Psoas muscle (tissue), 7 donors: ENCODE measurements at regions not wholly inside any gene's neighbourhood (a gene's known extent, or its start where the extent isn't known, plus 50 kb on each side); places are given as distances from the start of the nearest gene placed in this dataset.

Source experiments
- ATAC-seq, 4 donors: fragments of 200-7000 bp; cut with Tn5 transposase; one replicate each; pipeline ENCODE4 v1.9.1; 2020; ENCODE audit warnings: moderate library complexity in 3 of 4, mild to moderate bottlenecking in 2 of 4
- DNase-seq, 2 donors: peaks; one replicate each; pipeline ENCODE4 v3.0.0-alpha.2; 2020
- H3K27ac ChIP-seq: fragments of 200-600 bp; one replicate; pipeline ENCODE4 v1.8.0; 2022
- H3K27me3 ChIP-seq, 3 donors: fragments of 200-600 bp in 1 of 3; one replicate each; pipeline versions ENCODE4 v1.6.1 to v1.8.0; 2013 to 2022; ENCODE audit warnings: low read length in 2 of 3, mild to moderate bottlenecking in 2 of 3, moderate library complexity in 1 of 3; ENCODE audit not compliant: insufficient read depth in 3 of 3
- H3K36me3 ChIP-seq, 2 donors: fragments of 200-600 bp in 1 of 2; one replicate each; pipeline versions ENCODE4 v1.6.1 to v1.8.0; 2013 to 2022; ENCODE audit warnings: low read depth in 1 of 2, mild to moderate bottlenecking in 1 of 2, moderate library complexity in 1 of 2; ENCODE audit not compliant: insufficient read depth in 1 of 2
- H3K4me1 ChIP-seq: fragments of 200-600 bp; one replicate; pipeline ENCODE4 v1.8.0; 2022
- H3K4me3 ChIP-seq: fragments of 200-600 bp; one replicate; pipeline ENCODE4 v1.8.0; 2022; ENCODE audit warnings: mild to moderate bottlenecking
- H3K9me3 ChIP-seq: fragments of 200-600 bp; one replicate; pipeline ENCODE4 v1.8.0; 2022
- WGBS, 3 donors: extraction: QIAGEN DNeasy Blood & Tissue Kit; methylation state at CpG; one replicate each; pipeline versions ENCODE4 v1.1.6 to v1.1.7; 2013; 5-methylcytosine and 5-hydroxymethylcytosine counted together
- intact Hi-C, 2 donors: fragments of 100-400 bp; cut with DNase I; formaldehyde crosslinking; loops; one replicate each; pipeline versions ENCODE4 v1.11.0 to v1.14.2; 2022
- TF ChIP-seq, protein P1 (sequence below): fragments of 200-600 bp; IDR thresholded peaks from one replicate; pipeline ENCODE4 v1.8.0; 2022; ENCODE audit warnings: antibody characterized with exemption
- donor health status: healthy with polysubstance abuse.
- donor health status: DM: no; HTN: no; CAD: no; lungs with moderate emphysema.
- donor health status: Bipolar disorder and iron deficiency.
- donor health status: healthy.
- donor health status: DM: yes; HTN: yes; CAD: no.
- donor health status: DM: no; HTN: no; CAD: no.
- donor health status: DM: yes; HTN: yes; CAD: no.

DNA sequence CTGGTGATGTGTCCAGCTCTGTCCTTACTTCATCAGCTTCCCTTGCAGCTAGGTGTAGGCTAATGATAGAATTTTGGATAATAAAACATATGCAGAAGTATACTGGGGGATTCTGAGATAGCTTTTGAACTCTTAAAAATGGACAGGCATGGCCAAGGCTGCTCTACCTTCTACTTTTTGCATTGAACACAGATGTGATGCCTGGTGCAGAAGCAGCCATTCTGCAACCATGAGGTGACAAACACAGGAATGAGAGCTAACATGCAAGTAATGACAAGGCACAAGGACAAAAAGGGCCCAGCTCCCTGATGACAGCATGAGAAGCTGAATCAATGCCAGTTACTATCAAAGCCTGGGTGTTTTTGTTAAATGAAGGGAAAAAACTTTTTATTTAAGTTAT, 686.5 kb upstream of the AUTS2 start:
- TF ChIP-seq, protein P1, sequence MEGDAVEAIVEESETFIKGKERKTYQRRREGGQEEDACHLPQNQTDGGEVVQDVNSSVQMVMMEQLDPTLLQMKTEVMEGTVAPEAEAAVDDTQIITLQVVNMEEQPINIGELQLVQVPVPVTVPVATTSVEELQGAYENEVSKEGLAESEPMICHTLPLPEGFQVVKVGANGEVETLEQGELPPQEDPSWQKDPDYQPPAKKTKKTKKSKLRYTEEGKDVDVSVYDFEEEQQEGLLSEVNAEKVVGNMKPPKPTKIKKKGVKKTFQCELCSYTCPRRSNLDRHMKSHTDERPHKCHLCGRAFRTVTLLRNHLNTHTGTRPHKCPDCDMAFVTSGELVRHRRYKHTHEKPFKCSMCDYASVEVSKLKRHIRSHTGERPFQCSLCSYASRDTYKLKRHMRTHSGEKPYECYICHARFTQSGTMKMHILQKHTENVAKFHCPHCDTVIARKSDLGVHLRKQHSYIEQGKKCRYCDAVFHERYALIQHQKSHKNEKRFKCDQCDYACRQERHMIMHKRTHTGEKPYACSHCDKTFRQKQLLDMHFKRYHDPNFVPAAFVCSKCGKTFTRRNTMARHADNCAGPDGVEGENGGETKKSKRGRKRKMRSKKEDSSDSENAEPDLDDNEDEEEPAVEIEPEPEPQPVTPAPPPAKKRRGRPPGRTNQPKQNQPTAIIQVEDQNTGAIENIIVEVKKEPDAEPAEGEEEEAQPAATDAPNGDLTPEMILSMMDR = no peak
- ATAC-seq = no peak
- H3K4me3 ChIP-seq = no peak overlapping the region
- intact Hi-C loops = no loop called here
- no peaks in the 10 kb centered on the region for H3K9me3 ChIP-seq
- H3K27ac ChIP-seq = no peak overlapping the region
- peaks cover 0 to 4% (median 0%) of the 10 kb centered on the region in 3 donors for H3K27me3 ChIP-seq
- no peak for DNase-seq
- no peaks in the 10 kb centered on the region for H3K36me3 ChIP-seq
- H3K4me1 ChIP-seq = no peaks in the 10 kb centered on the region

DNA sequence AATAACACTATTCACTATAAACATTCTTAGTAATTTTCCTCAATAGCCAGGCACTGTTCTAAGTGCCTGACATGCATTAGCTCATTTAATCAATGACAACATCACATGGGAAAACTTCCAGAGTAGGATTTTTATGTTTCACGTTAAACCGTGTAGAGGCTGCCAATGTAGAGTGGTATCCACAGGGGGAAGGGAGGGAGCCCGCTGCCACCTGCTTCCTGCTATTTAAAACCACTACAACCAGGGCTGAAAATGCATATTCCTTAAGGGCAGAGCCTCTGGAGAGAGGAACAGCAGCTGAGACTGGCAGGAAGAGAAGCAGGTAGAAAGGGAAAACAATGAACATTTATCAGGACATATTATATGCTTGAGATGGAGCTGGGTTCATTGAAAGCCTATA, 684.3 kb upstream of the AUTS2 start:
- TF ChIP-seq, protein P1 = no peak
- Histone ChIP-seq H3K27ac (no peak overlapping the region), H3K4me3 (no peak overlapping the region), H3K4me1 (no peaks in the 10 kb centered on the region), H3K9me3 (no peaks in the 10 kb centered on the region), H3K27me3 (peaks cover 0 to 4% (median 0%) of the 10 kb centered on the region in 3 donors), H3K36me3 (no peaks in the 10 kb centered on the region)
- 5 to 13% (median 12%) methylated on average over 3 of the region's 3 CpGs for WGBS, 3 donors
- ATAC-seq = no peak
- no peak for DNase-seq
- intact Hi-C loops = no loop called here

DNA sequence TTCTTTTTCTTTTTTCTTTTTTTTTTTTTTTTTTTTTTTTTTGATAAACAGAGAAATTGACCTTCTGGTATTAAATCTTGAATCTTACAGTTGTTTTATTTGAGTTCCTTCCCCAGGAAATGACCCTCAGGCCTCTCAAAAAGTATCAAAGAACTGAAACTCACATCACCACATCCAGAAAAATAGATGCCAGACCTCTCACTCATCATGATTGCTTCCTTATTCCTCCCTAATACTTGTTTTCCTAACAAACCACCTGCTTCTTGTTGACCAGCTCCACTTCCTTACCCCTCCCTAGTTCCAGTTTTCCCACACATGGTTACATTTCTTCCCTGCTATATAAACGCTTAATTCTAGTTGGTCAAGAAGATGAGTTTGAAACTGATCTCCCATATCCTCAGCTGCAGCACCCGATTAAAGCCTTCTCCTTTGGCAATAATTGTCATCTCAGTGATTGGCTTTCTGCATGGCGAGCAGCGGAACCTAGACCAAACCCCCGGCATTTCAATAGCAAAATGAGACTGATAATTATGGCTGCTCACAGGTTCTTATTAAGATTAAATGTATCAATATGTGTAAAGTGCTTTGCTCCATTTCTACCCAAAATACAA, 681.1 kb upstream of the AUTS2 start:
- Histone ChIP-seq H3K4me3 (no peak overlapping the region), H3K27ac (no peak overlapping the region), H3K27me3 (peaks cover 0 to 2% (median 0%) of the 10 kb centered on the region in 3 donors), H3K4me1 (no peaks in the 10 kb centered on the region), H3K9me3 (peaks cover 7% of the 10 kb centered on the region), H3K36me3 (no peaks in the 10 kb centered on the region)
- no peak for ATAC-seq
- TF ChIP-seq, protein P1 = no peak
- intact Hi-C loops = no loop called here
- no peak for DNase-seq
- WGBS, 3 donors = 89 to 93% (median 93%) methylated on average over 5 of the region's 5 CpGs

DNA sequence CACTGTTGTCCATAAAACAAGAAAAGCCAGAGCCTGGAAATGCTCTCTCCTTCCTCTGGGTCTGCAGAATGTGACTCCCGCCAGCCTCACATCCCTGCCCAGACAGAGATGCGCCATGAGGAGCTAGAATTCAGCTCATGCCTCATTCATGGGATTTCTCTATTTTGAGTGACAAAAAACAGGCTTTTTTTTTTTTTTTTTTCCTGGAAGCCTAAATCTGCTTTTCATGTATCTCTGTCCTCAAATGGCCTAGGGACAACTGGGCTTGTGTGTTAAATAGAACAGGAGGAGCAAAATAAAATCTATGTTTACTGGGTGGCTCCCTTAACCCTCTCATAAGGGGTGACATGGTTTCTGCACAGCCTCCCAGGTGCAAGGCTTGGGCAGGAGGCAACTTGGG, 679.7 kb upstream of the AUTS2 start:
- DNase-seq = no peak
- H3K27ac ChIP-seq = no peak overlapping the region
- H3K36me3 ChIP-seq = no peaks in the 10 kb centered on the region
- H3K4me1 ChIP-seq = no peaks in the 10 kb centered on the region
- H3K27me3 ChIP-seq = peaks cover 0 to 4% (median 4%) of the 10 kb centered on the region in 3 donors
- no peak for ATAC-seq
- intact Hi-C loops = no loop called here
- peaks cover 8% of the 10 kb centered on the region for H3K9me3 ChIP-seq
- 65 to 81% (median 65%) methylated on average over 2 of the region's 2 CpGs for WGBS, 3 donors
- TF ChIP-seq, protein P1 = no peak
- no peak overlapping the region for H3K4me3 ChIP-seq

DNA sequence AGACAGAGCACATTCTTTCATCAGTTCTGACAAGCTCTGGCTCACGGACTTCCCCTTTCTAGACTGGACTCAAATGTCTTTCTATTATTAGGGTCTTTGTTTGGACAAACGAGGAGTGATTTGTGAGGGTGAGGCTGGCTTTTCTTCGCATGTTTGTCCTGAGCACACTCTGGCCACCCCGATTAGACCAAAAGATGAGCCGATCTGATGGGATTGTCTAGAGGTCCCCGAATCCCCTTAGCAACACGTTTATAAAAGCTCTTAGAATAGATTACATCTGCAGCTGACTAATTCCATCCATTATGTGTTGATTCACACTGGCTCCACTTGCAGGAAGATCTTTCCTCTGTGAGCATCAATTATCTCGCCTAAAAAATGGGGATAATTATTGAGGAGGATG, 675.4 kb upstream of the AUTS2 start:
- TF ChIP-seq, protein P1 = no peak
- Histone ChIP-seq H3K4me1 (no peaks in the 10 kb centered on the region), H3K27ac (no peak overlapping the region), H3K36me3 (no peaks in the 10 kb centered on the region), H3K27me3 (peaks cover 0 to 4% (median 4%) of the 10 kb centered on the region in 3 donors), H3K4me3 (no peak overlapping the region), H3K9me3 (peaks cover 8% of the 10 kb centered on the region)
- DNase-seq (no peak), ATAC-seq (no peak)
- intact Hi-C loops = no loop called here
- WGBS, 3 donors = 65 to 70% (median 66%) methylated on average over 8 of the region's 8 CpGs
